Spinal cord (tissue), 9 donors: ENCODE measurements at regions not wholly inside any gene's neighbourhood (a gene's known extent, or its start where the extent isn't known, plus 50 kb on each side); places are given as distances from the start of the nearest gene placed in this dataset.

ENCODE experiments used
- DNase-seq, 6 donors: peaks; one replicate each; pipeline versions ENCODE4 v3.0.0 to v3.0.0-alpha.2; 2013 to 2015; ENCODE audit warnings: low spot score in 6 of 6, low read depth in 4 of 6
- H3K27ac ChIP-seq: one replicate; pipeline ENCODE4 v1.5.1; 2013; ENCODE audit warnings: low read depth, low read length, control low read depth
- H3K27me3 ChIP-seq: one replicate; pipeline ENCODE4 v1.6.1; 2013; ENCODE audit warnings: low read length; ENCODE audit not compliant: control insufficient read depth, insufficient read depth
- H3K36me3 ChIP-seq: one replicate; pipeline ENCODE4 v1.6.1; 2013; ENCODE audit warnings: low read length; ENCODE audit not compliant: control insufficient read depth, insufficient read depth
- H3K4me1 ChIP-seq: one replicate; pipeline ENCODE4 v1.6.1; 2013; ENCODE audit warnings: low read length; ENCODE audit not compliant: control insufficient read depth, insufficient read depth
- H3K4me3 ChIP-seq: one replicate; pipeline ENCODE4 v1.5.1; 2013; ENCODE audit warnings: low read depth, low read length, control low read depth
- H3K9me3 ChIP-seq: one replicate; pipeline ENCODE4 v1.6.1; 2013; ENCODE audit warnings: low read length; ENCODE audit not compliant: control insufficient read depth, insufficient read depth
- WGBS: methylation state at CpG from one replicate; pipeline ENCODE4 v1.1.5; 2013; ENCODE audit warnings: missing lambda C conversion rate; ENCODE audit not compliant: insufficient coverage; 5-methylcytosine and 5-hydroxymethylcytosine counted together
- donor health status: healthy.

DNA sequence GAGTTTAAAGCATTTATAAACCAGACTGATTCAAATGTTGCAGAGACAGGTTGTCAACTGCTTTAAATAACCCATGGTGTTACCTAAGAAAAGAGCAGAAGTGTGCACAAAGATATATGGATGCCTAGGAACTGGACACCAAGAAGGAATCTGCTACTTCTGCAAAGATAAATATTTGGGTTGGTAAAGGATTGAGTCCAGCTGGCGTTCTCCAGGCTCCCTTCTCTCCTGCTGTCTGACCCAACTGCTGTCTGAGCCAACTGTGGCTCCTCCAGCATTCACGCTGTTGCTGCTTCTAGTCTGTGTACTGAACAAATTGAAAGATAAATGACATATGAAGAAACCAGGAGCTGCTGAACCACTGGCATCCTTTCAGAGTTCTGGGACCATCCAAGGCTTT, 1167.8 kb upstream of the PRKX start:
- H3K9me3 ChIP-seq, result no peaks in the 10 kb centered on the region
- H3K27ac ChIP-seq, result no peak overlapping the region
- peak in 1 of 6 donors; percentile 2 for DNase-seq
- no peaks in the 10 kb centered on the region for H3K27me3 ChIP-seq
- H3K4me1 ChIP-seq, result no peaks in the 10 kb centered on the region
- H3K36me3 ChIP-seq, result no peaks in the 10 kb centered on the region
- 67% methylated on average over 1 of the region's 2 CpGs for WGBS
- H3K4me3 ChIP-seq, result no peak overlapping the region

DNA sequence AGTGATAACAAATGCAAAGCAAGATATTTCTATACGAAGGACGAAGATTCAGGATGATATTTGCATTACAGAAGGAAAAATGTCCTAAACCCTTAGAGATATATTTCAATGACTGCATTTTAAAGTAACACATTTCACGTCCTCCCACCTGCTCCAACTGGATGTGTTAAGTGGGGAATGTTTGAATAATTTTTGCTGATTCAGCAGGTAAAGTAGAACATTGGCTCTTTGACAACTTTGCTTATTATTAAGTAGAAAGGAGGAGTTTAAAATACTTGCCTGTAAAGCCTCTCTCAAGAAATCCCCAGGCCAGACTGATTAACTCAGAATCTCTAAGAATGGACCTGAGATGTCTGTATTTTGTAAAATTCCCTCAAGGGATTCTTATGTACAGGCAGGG, 1165.2 kb upstream of the PRKX start:
- Histone ChIP-seq H3K36me3 (no peaks in the 10 kb centered on the region), H3K4me3 (no peak overlapping the region), H3K9me3 (no peaks in the 10 kb centered on the region), H3K27me3 (no peaks in the 10 kb centered on the region), H3K27ac (no peak overlapping the region), H3K4me1 (no peaks in the 10 kb centered on the region)
- no CpG with 5 or more reads among the region's 3 CpGs for WGBS
- DNase-seq, result no peak

DNA sequence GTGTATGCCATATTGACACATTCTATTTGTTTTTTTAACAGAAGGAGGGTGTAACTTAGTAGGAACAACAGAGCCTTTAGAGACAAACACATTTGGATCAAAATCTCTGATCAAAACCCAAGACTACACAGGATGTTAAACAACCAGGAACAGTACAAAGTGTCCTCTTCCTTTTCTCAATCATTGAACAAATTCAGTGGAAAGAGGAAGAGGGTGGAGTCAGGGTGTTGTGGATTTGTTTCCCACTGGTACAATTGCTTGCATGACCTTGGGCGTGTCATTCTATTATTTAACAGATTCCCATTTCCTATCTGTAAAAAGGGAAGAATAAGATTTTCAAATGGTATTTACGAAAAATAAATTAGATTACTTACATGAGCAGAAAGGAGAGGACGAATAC, 1162.8 kb upstream of the PRKX start:
- no peaks in the 10 kb centered on the region for H3K27me3 ChIP-seq
- no peaks in the 10 kb centered on the region for H3K9me3 ChIP-seq
- H3K27ac ChIP-seq, result no peak overlapping the region
- H3K4me3 ChIP-seq, result no peak overlapping the region
- no CpG with 5 or more reads among the region's 3 CpGs for WGBS
- H3K4me1 ChIP-seq, result no peaks in the 10 kb centered on the region
- no peaks in the 10 kb centered on the region for H3K36me3 ChIP-seq
- DNase-seq, result no peak

DNA sequence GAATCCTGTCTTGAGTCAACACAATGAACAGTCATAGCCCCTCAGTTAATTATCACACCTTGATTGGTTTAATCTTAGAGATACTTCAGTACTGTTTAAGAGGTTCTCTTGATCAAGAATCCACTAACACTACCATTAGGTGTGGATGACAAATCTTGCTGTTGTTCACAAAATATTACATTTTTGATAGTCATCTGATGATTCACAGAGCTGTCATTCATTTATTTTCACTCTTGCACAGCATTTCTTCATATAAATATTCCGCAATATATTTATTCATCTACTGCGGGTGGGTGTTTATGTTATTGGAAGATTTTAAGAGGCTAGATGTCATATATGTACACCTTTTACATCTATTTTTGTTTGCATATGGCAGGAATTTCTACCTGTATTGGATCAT, 1138.1 kb upstream of the PRKX start:
- Histone ChIP-seq H3K4me1 (no peaks in the 10 kb centered on the region), H3K9me3 (no peaks in the 10 kb centered on the region), H3K36me3 (no peaks in the 10 kb centered on the region), H3K27me3 (no peaks in the 10 kb centered on the region), H3K27ac (no peak overlapping the region), H3K4me3 (no peak overlapping the region)
- no CpG with 5 or more reads among the region's 2 CpGs for WGBS
- DNase-seq, result no peak

DNA sequence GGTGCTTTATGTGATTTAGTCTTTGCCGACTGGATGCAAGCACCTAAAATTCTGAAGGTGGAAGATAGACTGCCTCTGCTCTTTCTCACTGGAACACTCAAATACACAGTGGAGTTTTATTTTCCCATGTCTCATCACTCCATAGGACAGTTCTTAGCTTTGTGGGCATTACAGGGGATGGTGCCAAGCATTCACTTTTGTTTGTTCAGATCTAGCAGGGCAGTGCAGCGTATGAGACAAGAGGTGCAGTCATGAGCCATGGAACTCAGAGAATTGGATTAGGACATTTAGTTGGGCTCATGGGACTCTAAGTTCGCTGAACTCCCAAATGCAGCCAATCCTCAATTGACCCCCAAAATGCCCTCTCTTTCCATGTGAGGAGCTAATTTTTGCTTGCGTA, 1136.9 kb upstream of the PRKX start:
- WGBS, result 71% methylated on average over 3 of the region's 4 CpGs
- Histone ChIP-seq H3K4me1 (no peaks in the 10 kb centered on the region), H3K4me3 (no peak overlapping the region), H3K9me3 (no peaks in the 10 kb centered on the region), H3K27me3 (no peaks in the 10 kb centered on the region), H3K36me3 (no peaks in the 10 kb centered on the region), H3K27ac (no peak overlapping the region)
- peak in 2 of 6 donors; percentile 1 to 42 for DNase-seq

DNA sequence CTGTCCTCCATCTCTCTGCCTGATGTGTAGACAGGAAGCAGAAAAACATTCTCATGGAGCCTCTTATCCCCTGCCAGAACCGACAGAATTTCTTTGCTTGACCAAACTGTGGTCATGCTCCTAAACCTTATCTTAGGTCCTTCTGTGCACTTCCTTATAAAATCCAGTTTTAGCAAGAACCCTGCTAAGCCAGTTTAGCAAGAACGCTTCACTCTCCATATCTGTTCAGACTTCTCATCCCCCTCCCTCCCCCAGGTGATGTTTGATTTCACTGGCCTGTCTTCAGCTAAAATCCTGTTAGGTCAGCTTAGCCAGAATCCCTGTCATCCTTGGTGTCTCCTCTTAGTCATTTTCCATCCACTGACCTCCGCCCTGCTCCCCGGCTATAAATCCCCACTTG, 1130.9 kb upstream of the PRKX start:
- H3K9me3 ChIP-seq, result no peaks in the 10 kb centered on the region
- H3K4me1 ChIP-seq, result no peaks in the 10 kb centered on the region
- no peak overlapping the region for H3K27ac ChIP-seq
- 98% methylated on average over 4 of the region's 4 CpGs for WGBS
- H3K36me3 ChIP-seq, result no peaks in the 10 kb centered on the region
- H3K4me3 ChIP-seq, result no peak overlapping the region
- no peaks in the 10 kb centered on the region for H3K27me3 ChIP-seq
- DNase-seq, result no peak

DNA sequence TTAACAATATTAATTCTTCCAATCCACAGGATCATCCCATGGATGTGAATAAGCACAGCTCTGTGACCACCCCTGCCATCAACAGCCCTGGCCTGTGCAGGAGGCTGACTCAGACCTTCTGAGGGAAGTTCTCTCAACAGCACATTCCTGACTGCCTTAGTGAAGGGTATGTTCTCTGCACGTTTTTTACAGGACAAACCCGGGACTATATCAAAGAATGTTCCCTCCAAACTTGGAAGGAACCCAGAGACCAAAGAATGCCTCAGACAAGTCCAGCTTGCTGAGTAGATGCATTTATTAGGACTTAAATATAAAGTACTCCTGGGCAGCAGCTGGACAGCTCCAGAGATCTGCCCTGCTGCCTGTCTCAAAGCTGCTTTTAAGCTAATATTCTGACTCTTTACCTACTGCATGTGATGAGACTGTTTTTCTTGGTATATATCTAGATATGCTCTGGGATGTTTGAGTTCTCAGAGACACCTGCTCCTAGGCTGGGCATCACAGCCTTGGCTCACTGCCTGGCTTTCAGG, 1127.8 kb upstream of the PRKX start:
- H3K4me3 ChIP-seq, result no peak overlapping the region
- H3K4me1 ChIP-seq, result no peaks in the 10 kb centered on the region
- no peaks in the 10 kb centered on the region for H3K9me3 ChIP-seq
- no peak for DNase-seq
- no peaks in the 10 kb centered on the region for H3K36me3 ChIP-seq
- no peaks in the 10 kb centered on the region for H3K27me3 ChIP-seq
- 58% methylated on average over 2 of the region's 2 CpGs for WGBS
- H3K27ac ChIP-seq, result no peak overlapping the region

DNA sequence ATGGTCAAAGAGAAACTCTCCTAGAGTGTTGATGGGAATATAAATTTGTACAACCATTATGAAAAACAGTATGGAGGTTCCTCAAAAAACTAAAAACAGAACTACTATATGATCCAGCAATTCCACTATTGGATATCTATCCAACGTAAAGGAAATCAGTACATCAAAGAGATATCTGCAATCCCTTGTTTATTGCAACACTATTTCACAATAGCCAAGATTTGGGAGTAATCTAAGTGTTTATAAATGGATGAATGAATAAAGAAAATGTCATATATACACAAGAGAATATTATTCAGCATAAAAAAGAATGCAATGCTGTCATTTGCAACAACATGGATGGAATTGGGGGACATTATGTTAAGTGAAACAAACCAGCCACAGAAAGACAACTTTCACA, 1118.1 kb upstream of the PRKX start:
- H3K4me3 ChIP-seq, result no peak overlapping the region
- H3K4me1 ChIP-seq, result no peaks in the 10 kb centered on the region
- WGBS, result no CpG with 5 or more reads among the region's 1 CpG
- H3K36me3 ChIP-seq, result no peaks in the 10 kb centered on the region
- no peak for DNase-seq
- H3K27me3 ChIP-seq, result no peaks in the 10 kb centered on the region
- no peaks in the 10 kb centered on the region for H3K9me3 ChIP-seq
- no peak overlapping the region for H3K27ac ChIP-seq

DNA sequence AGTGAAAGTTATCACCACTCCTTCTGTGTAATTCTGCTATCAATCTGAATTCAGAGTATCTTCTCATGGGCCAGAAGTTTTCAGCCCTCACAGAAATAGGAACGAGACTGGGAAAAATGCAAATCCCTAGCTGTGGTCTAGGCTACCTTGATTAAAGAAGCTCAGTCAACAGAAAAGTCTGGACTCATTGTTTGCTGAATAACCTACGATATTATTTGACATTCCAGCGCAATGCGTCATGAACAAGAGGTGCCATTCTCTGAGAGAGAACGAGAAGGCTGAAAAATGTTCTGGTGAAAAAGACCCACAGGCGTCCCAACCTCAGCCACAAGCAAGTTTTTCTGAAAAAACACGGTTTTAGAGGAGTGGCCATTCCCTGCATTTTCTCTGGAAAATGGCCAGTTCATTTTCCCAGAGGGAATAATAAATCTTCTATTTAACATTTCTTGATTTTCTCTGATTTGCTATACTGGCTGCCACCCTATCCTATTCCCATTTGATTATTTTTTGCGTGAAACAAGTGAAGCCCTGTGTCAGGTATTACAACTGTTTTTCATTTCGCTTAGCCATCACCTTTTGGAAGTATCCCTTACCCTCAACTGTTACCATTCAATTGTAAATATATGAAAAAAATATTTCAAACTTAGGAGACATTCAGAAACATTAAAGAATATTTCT, 1117.6 kb upstream of the PRKX start:
- Histone ChIP-seq H3K4me3 (no peak overlapping the region), H3K9me3 (no peaks in the 10 kb centered on the region), H3K4me1 (no peaks in the 10 kb centered on the region), H3K27me3 (no peaks in the 10 kb centered on the region), H3K27ac (no peak overlapping the region), H3K36me3 (no peaks in the 10 kb centered on the region)
- no peak for DNase-seq
- 83% methylated on average over 5 of the region's 9 CpGs for WGBS

DNA sequence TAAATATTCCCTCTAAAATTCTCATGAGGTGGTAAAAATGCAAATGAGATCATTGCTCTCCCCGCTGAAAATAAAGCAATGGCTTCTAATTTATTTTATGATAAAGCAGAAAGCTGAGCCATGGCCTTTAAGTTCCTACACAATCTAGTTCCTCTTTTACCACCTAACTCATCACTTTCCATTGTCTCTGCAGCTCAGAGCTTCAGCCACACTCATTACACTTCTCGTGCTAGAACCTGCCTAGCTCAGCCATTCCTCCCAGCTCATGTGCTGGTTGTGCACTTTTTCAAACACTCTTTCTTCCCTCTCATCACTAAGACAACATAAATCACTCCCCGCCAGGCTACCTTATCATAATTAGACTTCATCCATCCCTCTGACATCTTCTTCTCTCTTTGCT, 1112.1 kb upstream of the PRKX start:
- 65% methylated on average over 1 of the region's 3 CpGs for WGBS
- Histone ChIP-seq H3K4me1 (no peaks in the 10 kb centered on the region), H3K36me3 (no peaks in the 10 kb centered on the region), H3K4me3 (no peak overlapping the region), H3K27me3 (no peaks in the 10 kb centered on the region), H3K9me3 (no peaks in the 10 kb centered on the region), H3K27ac (no peak overlapping the region)
- no peak for DNase-seq
